NT2/D1 (cell line): ENCODE measurements at regions not wholly inside any gene's neighbourhood (a gene's known extent, or its start where the extent isn't known, plus 50 kb on each side); places are given as distances from the start of the nearest gene placed in this dataset.
"Not testable (repeated sequence)": the region's sequence is repeated elsewhere in the genome, so short reads cannot be mapped to it uniquely, and the experiment has no call there.

Experiments used
- DNase-seq: peaks from one replicate; pipeline ENCODE4 v3.0.0-alpha.2; 2011; ENCODE audit warnings: low read depth, low spot score
- H3K27me3 ChIP-seq: 2 replicates; pipeline ENCODE4 v1.6.0; 2011; ENCODE audit warnings: mild to moderate bottlenecking; ENCODE audit not compliant: insufficient read length, insufficient read depth
- H3K36me3 ChIP-seq: 2 replicates; pipeline ENCODE4 v1.6.1; 2011; ENCODE audit warnings: mild to moderate bottlenecking, low read length, mixed read lengths; ENCODE audit not compliant: insufficient read depth, insufficient read length
- H3K4me1 ChIP-seq: 2 replicates; pipeline ENCODE4 v1.5.1; 2011; ENCODE audit not compliant: insufficient read depth, insufficient read length
- H3K4me3 ChIP-seq: 2 replicates; pipeline ENCODE4 v1.5.1; 2011; ENCODE audit warnings: low read depth; ENCODE audit not compliant: insufficient read length
- H3K9ac ChIP-seq: 2 replicates; pipeline ENCODE4 v1.6.0; 2011; ENCODE audit warnings: low read depth; ENCODE audit not compliant: insufficient read length
- H3K9me3 ChIP-seq: 2 replicates; pipeline ENCODE4 v1.5.1; 2011; ENCODE audit warnings: mild to moderate bottlenecking, low read length; ENCODE audit not compliant: insufficient read depth
- SUZ12 ChIP-seq: IDR thresholded peaks from 2 replicates; pipeline ENCODE4 v1.6.1; 2011; ENCODE audit not compliant: insufficient read length, insufficient read depth; ENCODE audit errors: extremely low read depth
- YY1 ChIP-seq: IDR thresholded peaks from 2 replicates; pipeline ENCODE4 v1.6.1; 2011; ENCODE audit not compliant: insufficient read length, insufficient read depth
- ZNF274 ChIP-seq: IDR thresholded peaks from 2 replicates; pipeline ENCODE4 v1.6.1; 2011; ENCODE audit warnings: mild to moderate bottlenecking, low read depth, low read length

DNA sequence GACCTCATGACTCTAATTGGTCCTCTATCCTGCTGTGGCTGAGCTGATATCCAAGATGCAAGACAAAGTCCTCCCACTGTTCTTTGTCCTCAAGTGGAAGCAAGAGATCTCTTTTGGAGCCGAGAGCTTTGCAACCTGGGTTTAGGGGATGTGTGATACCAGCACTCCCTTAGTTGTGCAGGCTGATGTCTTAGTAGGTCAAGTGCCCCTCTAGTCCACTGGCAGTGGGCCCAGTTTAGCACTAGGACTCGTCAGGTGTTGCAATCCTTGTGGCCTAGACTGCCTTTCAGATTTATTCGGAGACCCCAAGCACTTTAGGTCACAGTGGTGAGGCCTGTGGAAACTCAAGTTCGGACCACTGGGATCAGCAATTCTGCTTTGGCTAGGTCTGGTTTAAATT lies 64.0 kb downstream of the GPRASP3 start:
- H3K4me1 ChIP-seq = no peaks in the 10 kb centered on the region
- no peak for DNase-seq
- H3K4me3 ChIP-seq = no peak overlapping the region
- H3K9me3 ChIP-seq = peaks cover 6% of the 10 kb centered on the region
- H3K27me3 ChIP-seq = no peaks in the 10 kb centered on the region
- H3K36me3 ChIP-seq = no peaks in the 10 kb centered on the region
- no peak for TF ChIP-seq YY1
- TF ChIP-seq SUZ12 = no peak
- TF ChIP-seq ZNF274 = no peak
- no peak overlapping the region for H3K9ac ChIP-seq

GRCh38 chrX:102787283-102787682 lies 66.7 kb downstream of the GPRASP3 start:
- Histone ChIP-seq H3K27me3 (no peaks in the 10 kb centered on the region), H3K36me3 (no peaks in the 10 kb centered on the region), H3K9ac (no peak overlapping the region), H3K4me3 (no peak overlapping the region), H3K4me1 (no peaks in the 10 kb centered on the region), H3K9me3 (peaks cover 17% of the 10 kb centered on the region)
- no peak for TF ChIP-seq ZNF274
- TF ChIP-seq SUZ12 = no peak
- TF ChIP-seq YY1 = no peak
- no peak for DNase-seq

- H3K36me3 ChIP-seq = no peaks in the 10 kb centered on the region
- no peaks in the 10 kb centered on the region for H3K4me1 ChIP-seq
- H3K9ac ChIP-seq = no peak overlapping the region
- TF ChIP-seq ZNF274 = no peak
- TF ChIP-seq SUZ12 = no peak
- no peak for TF ChIP-seq YY1
- no peaks in the 10 kb centered on the region for H3K9me3 ChIP-seq
- H3K4me3 ChIP-seq = no peak overlapping the region
- no peak for DNase-seq
- H3K27me3 ChIP-seq = no peaks in the 10 kb centered on the region
Observed at GRCh38 chrX:102808336-102808735, 87.8 kb downstream of the GPRASP3 start.

- H3K9me3 ChIP-seq = peaks cover 19% of the 10 kb centered on the region; the same call in 1 of the 2 replicates
- not testable (repeated sequence) for H3K4me3 ChIP-seq, DNase-seq, H3K9ac ChIP-seq, H3K27me3 ChIP-seq, H3K4me1 ChIP-seq
- H3K36me3 ChIP-seq = peaks cover 21% of the 10 kb centered on the region
Observed at GRCh38 chrX:102818269-102818668, 97.7 kb downstream of the GPRASP3 start.

- TF ChIP-seq YY1 = no peak
- no peak for TF ChIP-seq SUZ12
- TF ChIP-seq ZNF274 = no peak
- H3K9me3 ChIP-seq = no peaks in the 10 kb centered on the region
- no peak overlapping the region for H3K4me3 ChIP-seq
- H3K27me3 ChIP-seq = no peaks in the 10 kb centered on the region
- peak; percentile 11 for DNase-seq
- peaks cover 35% of the 10 kb centered on the region for H3K36me3 ChIP-seq
- H3K9ac ChIP-seq = no peak overlapping the region
- H3K4me1 ChIP-seq = no peaks in the 10 kb centered on the region
Observed at GRCh38 chrX:102832661-102833060, 104.4 kb upstream of the RAB40AL start.

DNA sequence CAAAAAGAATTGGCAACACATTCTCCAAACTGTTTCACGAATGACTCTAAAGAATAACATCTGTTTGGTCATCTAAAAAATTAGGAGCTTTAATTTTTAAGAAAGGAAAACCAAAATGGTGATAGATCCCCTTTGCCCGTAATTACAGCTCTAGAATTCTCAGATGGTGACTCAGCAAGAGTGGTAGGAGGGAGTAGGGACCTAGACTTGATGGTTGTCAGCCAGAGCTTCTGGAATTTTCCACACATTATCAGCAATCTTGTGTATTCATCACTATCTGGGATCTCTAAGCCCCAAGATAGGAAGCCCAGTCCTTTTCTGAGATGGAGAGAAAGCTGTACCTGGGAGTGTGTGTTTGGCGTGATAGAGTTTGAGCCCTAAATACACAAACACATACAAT lies 103.9 kb upstream of the RAB40AL start:
- no peaks in the 10 kb centered on the region for H3K4me1 ChIP-seq
- no peaks in the 10 kb centered on the region for H3K27me3 ChIP-seq
- H3K4me3 ChIP-seq = no peak overlapping the region
- H3K9ac ChIP-seq = no peak overlapping the region
- TF ChIP-seq SUZ12 (no peak), ZNF274 (no peak), YY1 (no peak)
- peaks cover 35% of the 10 kb centered on the region for H3K36me3 ChIP-seq
- DNase-seq = no peak
- no peaks in the 10 kb centered on the region for H3K9me3 ChIP-seq

- Histone ChIP-seq H3K9me3 (no peaks in the 10 kb centered on the region), H3K36me3 (peaks cover 29% of the 10 kb centered on the region), H3K9ac (no peak overlapping the region), H3K4me1 (no peaks in the 10 kb centered on the region), H3K4me3 (no peak overlapping the region), H3K27me3 (no peaks in the 10 kb centered on the region)
- no peak for TF ChIP-seq ZNF274
- TF ChIP-seq YY1 = no peak
- TF ChIP-seq SUZ12 = no peak
- DNase-seq = no peak
Observed at GRCh38 chrX:102835504-102836146, 101.4 kb upstream of the RAB40AL start.
